Activated naive CD4-positive, alpha-beta T cell treated with anti-CD3 and anti-CD28 coated beads, Interleukin-2, amount 50 U/mL, for 72 hours (primary cell): ENCODE measurements at regions not wholly inside any gene's neighbourhood (a gene's known extent, or its start where the extent isn't known, plus 50 kb on each side); places are given as distances from the start of the nearest gene placed in this dataset.

Source experiments
- ATAC-seq, 2 donors: fragments of 150-1000 bp; cut with Tn5 transposase; 2 replicates each; pipeline ENCODE4 v1.10.0; 2021; ENCODE audit warnings: mild to moderate bottlenecking in 2 of 2, moderate library complexity in 2 of 2
- DNase-seq, 2 donors: peaks; one replicate each; pipeline ENCODE4 v3.0.0; 2021 to 2022; ENCODE audit warnings: low spot score in 2 of 2
- H3K27ac Mint-ChIP-seq, 2 donors: one replicate each; pipeline ENCODE4 v1.8.0; 2022; ENCODE audit warnings: mild to moderate bottlenecking in 2 of 2, mixed read lengths in 2 of 2
- H3K36me3 Mint-ChIP-seq, 2 donors: one replicate each; pipeline ENCODE4 v1.8.0; 2022; ENCODE audit warnings: mixed read lengths in 2 of 2
- H3K9me3 Mint-ChIP-seq, 2 donors: one replicate each; pipeline ENCODE4 v1.8.0; 2022; ENCODE audit warnings: mixed read lengths in 2 of 2

DNA sequence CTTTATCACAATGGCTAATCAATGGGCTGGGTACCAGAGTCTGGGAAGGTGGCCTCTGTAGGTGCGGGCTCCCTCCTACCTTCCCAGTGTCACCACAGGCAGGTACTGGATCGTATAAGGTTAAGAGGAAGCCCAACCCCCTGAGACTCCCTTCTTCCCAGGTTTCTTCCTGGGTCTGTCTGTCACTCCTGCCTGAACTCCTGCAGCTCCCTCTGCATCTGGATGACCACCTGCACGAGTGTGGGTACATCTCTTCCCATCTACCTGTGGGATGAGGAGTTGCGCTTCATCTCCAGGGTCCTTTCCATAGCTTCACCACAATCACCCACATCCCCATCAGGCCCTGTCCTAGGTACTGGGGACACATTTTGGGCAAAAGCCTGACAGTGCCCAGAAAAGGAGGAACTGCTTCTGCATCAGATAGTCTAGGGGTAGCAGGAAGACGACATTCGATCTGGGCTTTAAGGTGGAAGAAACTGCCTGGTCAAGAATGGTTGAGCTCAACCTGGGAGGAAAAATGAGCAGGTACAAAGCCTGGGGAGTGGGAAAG lies 112.2 kb upstream of the ALDH1B1 start:
- H3K27ac Mint-ChIP-seq: peak overlapping the region in 1 of 2 donors; percentile 37
- H3K36me3 Mint-ChIP-seq: no peaks in the 10 kb centered on the region
- no peak for DNase-seq
- ATAC-seq: no peak
- H3K9me3 Mint-ChIP-seq: no peaks in the 10 kb centered on the region

DNA sequence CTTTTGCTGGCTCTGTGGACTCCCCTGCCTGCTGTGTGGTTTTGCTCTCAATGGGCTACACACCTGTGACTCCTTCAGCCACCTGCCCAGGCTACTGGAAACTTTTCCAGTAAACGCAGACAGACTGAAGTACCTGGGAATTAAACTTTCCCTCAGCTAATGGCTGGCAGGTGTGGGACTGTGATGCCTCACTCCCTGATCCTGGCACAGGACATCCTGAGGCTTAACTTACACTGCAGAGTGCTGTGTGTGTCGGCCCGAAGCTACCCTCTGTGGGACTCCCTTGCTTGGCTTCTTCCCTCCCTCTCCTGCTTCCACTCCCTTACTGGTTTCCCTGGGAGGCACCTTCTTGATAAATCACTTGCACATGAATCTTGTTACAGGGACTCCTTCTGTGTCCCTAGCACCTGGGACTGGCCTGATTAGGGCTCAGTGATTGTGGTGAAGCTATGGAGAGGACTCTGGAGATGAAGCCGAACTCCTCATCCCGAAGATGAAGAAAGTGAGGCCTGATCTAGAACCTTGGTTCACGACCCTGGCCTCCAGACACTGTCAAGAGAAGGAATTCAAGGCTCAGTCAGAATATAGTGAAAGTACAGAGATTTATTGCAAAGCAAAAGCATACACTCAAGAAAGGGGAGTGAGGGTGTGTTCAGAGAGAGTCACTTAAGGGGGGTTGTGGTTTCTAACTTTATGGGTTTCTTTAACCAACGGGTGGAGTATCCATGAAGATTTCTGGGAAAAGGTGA lies 113.4 kb upstream of the ALDH1B1 start:
- peak in 1 of 2 donors; percentile 9 for ATAC-seq
- Mint-ChIP-seq H3K36me3 (no peaks in the 10 kb centered on the region), H3K27ac (no peak overlapping the region), H3K9me3 (no peaks in the 10 kb centered on the region)
- no peak for DNase-seq

DNA sequence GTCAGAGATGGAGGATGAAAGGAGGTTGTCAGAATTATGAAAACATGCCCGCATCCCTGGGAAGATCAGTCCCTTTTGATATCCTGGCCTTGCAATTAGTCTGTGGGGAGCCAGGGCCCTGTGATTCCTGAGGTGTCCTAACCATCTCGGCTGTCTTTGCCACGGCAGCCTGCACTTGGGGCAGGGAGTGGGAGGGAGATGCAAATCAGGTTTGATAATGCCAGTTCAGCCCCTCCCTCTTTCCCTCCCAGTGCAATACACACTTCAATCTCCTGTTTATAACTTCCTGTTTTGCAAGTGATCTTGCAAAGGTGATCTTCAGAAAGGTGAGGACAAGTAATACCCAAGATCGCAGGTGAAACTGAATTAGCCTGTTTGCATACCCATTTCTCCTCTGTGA lies 114.0 kb upstream of the ALDH1B1 start:
- H3K27ac Mint-ChIP-seq: peak overlapping the region in 1 of 2 donors; percentile 56
- DNase-seq (no peak), ATAC-seq (peak in 1 of 2 donors; percentile 14)
- H3K36me3 Mint-ChIP-seq: no peaks in the 10 kb centered on the region
- no peaks in the 10 kb centered on the region for H3K9me3 Mint-ChIP-seq

DNA sequence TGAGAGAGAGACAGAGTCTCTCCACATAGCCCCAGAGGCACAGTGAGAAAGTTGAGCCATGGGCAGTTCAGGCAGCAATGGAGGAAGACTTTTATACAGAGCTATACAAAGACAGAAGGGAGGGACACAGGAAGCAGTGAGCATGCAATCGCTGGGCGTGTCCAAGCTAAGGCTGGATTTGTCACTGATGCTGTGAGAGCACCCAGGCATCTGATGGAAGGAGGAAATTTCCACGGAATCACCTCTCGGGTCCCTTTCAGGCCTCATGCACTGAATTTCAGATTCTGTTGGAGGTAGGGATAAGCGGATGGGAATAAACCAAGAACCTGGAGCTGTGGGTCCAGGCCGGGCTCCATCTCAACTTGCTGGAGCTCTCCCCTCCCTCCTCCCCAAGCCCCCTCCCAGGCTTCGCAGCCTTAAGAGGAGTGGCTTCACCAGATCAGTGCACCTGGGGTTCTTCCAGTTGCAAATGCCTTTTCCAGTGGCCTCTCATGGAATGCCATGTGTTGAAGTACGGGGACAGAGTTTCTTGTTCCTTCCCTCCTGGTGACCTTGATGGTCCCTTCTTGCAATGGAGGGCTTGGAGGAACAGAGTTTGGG lies 114.8 kb upstream of the ALDH1B1 start:
- ATAC-seq (no peak), DNase-seq (no peak)
- H3K9me3 Mint-ChIP-seq: no peaks in the 10 kb centered on the region
- no peak overlapping the region for H3K27ac Mint-ChIP-seq
- H3K36me3 Mint-ChIP-seq: no peaks in the 10 kb centered on the region

DNA sequence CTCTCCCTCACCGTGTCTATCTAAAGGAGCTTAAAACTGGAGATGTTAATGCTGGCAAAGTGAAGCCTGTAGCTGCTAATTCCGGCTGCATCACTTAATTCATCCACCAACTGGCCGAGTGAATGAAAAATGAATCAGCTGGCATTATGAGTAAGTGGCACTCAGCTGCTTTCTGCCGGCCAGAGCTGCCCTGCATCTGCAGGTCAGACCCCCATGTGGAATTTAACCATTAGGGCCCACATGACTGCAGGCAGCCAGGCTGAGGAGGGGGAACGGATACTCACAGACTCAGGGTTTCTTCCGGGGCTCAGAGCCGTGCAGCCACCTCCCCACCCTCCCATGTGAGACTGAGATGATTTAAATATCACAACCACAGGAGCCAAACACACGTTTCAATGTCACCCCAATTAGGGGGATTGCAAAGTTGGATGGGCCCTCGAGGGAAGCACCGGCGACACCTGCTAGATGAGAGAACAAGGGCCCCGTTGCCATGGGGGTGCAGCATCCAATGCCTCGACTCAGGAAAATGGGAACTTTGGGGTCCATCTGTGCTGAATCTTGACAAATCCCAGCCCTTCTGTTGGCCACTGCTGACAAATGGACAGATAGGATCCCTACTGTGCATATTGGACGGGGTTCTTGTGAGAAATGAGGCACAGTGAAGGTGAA lies 115.6 kb upstream of the ALDH1B1 start:
- ATAC-seq: no peak
- Mint-ChIP-seq H3K27ac (no peak overlapping the region), H3K9me3 (no peaks in the 10 kb centered on the region), H3K36me3 (no peaks in the 10 kb centered on the region)
- no peak for DNase-seq

DNA sequence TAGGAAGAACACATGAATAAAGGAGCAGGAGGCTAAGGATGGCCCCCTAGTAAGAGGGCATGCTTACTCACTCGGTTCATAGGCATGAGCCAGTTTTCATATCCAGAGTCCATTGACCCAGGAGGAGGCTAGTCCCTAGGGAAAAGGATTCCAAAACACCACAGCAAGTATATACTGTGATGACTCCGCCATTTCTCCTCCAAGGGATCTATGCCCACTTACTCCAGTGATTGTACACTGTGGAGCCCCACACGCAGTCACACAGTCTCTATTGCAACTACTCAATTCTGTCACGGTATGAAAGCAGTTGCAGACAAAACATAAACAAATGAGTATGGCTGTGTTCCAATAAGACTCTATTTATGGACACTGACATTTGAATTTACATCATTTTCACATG lies 117.7 kb upstream of the ALDH1B1 start:
- Mint-ChIP-seq H3K9me3 (no peaks in the 10 kb centered on the region), H3K36me3 (no peaks in the 10 kb centered on the region), H3K27ac (no peak overlapping the region)
- ATAC-seq: no peak
- DNase-seq: no peak

DNA sequence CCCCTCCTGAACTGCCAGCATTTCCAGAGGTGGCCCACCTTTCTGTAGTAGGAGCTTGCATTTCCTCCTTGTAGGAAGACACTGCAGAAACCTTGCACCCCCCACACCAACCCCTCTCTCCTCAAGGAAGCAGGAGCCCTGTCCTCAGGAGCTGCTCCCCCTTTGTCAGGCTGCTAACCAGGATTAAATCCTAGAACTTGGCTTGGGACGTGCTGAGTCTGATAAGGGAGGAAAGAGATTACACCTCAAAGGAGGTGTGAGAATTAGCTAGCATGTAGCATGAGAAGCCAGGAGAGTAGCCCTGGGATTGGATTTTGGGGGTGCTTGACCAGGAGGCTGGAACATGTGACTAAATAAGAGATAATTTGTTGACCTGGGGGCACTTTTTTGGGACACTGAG lies 119.8 kb upstream of the ALDH1B1 start:
- DNase-seq (no peak), ATAC-seq (no peak)
- H3K27ac Mint-ChIP-seq: no peak overlapping the region
- no peaks in the 10 kb centered on the region for H3K9me3 Mint-ChIP-seq
- H3K36me3 Mint-ChIP-seq: no peaks in the 10 kb centered on the region

DNA sequence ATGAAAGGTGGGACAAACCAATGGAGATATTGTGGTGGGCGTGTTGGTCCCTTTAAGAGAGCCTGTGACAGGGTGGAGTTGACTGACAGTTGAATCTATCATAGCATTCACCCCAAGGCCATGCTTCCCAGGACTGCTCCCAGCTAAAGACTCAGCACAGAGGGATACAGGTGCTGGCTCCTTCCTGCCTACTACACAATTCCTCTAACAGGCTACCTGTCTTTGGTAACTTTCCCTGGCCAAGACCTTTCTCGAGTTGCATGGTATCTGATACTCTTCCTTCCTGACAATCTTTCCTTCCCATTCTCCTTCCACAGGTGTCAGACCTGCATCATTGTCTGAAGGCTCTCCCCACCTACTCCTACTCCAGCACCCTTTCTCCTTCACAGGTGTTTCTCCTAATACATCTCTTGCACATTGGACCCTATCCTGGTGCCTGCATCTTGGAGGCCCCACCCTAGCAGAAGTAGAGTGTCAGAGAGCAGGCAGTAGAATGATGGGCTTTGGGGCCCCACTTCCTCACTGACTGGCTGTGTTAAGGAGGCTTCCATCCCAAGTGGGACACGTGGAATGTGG lies 120.7 kb upstream of the ALDH1B1 start:
- peaks cover under 1 to 3% of the 10 kb centered on the region in 2 donors for H3K9me3 Mint-ChIP-seq
- no peak overlapping the region for H3K27ac Mint-ChIP-seq
- ATAC-seq: no peak
- DNase-seq: no peak
- peaks cover 0 to under 1% of the 10 kb centered on the region in 2 donors for H3K36me3 Mint-ChIP-seq

DNA sequence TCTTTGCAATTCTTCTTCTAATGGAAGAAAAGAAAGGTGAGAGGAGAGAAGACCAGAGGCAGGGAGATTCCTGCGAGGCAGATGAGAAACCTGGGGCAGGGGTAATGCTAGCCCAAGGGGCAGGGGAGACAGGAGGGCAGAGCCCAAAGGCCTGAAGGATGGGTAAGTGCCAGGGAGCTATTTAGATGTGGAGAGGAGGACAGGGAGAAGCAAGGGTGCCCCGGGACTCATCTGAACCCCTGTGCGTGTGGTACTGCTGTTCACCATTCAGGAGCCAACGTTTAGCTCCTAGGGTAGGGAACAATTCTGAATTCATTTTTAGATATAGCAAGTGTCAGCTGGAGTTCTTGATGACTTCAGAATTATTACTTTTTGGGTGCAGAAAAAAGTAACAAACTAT lies 122.7 kb upstream of the ALDH1B1 start:
- no peak overlapping the region for H3K27ac Mint-ChIP-seq
- peaks cover 10 to 15% of the 10 kb centered on the region in 2 donors for H3K9me3 Mint-ChIP-seq
- no peak for ATAC-seq
- no peak for DNase-seq
- H3K36me3 Mint-ChIP-seq: peaks cover 0 to 17% of the 10 kb centered on the region in 2 donors

DNA sequence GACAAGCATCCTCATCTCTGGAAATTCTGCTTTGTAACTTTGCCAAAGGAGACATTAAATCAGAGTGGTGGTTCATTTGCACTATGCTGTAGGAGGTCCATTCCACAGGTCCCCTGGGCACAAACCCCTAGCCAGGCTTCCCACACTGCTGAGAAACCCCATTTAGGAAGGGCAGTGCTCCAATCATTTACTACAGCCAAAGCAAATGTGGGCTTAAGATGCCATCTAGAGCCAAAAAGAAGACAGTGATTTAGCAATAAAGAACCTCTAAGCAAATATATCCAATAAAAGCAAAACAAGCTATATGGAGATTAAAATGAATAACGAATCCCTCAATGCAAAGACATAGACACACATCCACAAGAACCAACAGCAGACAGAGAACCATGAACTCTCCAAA lies 129.0 kb upstream of the ALDH1B1 start:
- H3K27ac Mint-ChIP-seq: no peak overlapping the region
- H3K36me3 Mint-ChIP-seq: peaks cover 11 to 34% of the 10 kb centered on the region in 2 donors
- H3K9me3 Mint-ChIP-seq: peaks cover 25 to 28% of the 10 kb centered on the region in 2 donors
- DNase-seq (no peak), ATAC-seq (no peak)

DNA sequence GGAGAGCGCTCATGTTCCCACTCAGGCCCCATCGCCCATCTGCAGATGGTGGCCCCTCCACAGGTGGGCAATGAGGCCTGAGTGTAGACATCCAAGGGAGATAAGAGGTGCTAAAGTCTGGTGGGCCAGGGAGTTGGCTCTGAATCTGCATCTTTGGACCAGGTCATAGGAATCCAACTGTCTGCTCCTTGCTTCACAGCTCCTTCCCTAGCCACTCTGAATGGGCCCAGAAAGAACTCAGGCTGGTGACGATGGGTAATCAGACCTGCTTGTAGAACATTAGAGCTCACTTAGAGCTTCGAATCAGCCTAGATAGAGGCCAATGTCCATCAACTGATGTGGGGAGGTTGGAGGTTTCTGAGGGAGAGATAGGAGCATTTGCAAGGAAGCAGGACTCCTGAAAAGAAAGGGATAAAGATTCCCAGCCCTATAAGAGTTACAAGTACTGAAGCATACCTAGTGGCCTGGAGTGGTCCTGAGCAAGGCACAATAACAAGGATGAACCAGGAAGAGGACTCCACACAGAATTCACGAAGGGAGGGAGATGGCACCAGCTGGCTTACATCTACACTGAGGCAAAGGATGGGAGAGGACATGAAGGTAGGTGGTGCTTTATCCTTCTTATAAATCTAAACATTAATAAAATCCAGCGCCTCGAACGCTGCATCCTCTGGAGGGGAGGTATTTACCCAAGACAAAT lies 132.8 kb upstream of the ALDH1B1 start:
- Mint-ChIP-seq H3K36me3 (peaks cover 11 to 16% of the 10 kb centered on the region in 2 donors), H3K27ac (no peak overlapping the region), H3K9me3 (peaks cover 12 to 15% of the 10 kb centered on the region in 2 donors)
- ATAC-seq (no peak), DNase-seq (no peak)

DNA sequence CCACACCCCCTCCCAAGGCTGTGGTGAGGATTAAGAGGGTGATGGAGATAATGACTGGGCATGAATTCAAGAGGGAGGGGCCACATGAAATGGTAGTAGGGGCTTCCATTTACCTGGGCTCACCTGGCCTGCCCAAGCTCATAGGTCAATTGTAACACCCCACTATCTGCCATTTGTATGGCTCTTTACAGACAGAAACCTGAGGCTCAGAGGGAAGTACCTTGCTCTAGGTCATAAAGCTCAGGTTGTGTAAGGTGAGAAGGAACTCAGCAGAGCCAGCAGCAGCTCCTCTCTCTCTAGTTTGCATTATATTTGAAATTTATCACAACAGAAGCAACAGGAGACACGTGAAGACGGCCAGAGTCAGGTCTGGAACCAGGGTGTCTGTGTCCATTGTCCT lies 133.4 kb upstream of the ALDH1B1 start:
- DNase-seq: no peak
- peaks cover 5 to 11% of the 10 kb centered on the region in 2 donors for H3K36me3 Mint-ChIP-seq
- H3K27ac Mint-ChIP-seq: no peak overlapping the region
- ATAC-seq: no peak
- H3K9me3 Mint-ChIP-seq: peaks cover 6 to 9% of the 10 kb centered on the region in 2 donors

DNA sequence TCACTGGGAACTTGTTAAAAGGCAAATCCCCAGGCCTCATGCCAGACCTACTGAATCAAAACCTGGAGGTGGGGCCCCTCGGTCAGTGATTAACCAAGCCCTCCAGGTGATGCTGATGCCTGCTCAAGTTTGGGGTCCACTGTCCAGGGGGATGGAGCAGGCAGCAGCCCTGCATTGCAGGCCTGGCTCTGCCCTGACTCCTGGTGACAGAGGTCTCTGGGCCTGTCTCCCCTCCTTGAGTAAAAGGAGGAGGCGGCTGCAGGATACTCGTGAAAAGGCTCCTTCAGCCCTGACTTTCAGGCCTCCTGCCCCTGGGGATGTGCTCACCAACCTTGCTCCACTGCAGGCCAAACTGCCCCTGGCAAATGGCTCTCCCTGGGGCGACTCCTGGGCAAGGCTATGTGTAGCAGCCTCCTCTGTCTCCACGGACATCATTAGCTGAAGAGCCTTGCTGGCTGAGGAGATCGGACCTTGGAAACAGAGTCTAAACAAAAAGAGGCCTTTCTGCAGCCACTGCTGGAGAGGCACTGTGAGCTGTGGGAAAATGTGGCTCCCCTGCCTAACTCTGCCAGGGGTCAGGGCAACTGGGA lies 134.8 kb upstream of the ALDH1B1 start:
- H3K27ac Mint-ChIP-seq: no peak overlapping the region
- H3K9me3 Mint-ChIP-seq: peaks cover 0 to 3% of the 10 kb centered on the region in 2 donors
- ATAC-seq: no peak
- peaks cover 0 to 4% of the 10 kb centered on the region in 2 donors for H3K36me3 Mint-ChIP-seq
- DNase-seq: no peak

DNA sequence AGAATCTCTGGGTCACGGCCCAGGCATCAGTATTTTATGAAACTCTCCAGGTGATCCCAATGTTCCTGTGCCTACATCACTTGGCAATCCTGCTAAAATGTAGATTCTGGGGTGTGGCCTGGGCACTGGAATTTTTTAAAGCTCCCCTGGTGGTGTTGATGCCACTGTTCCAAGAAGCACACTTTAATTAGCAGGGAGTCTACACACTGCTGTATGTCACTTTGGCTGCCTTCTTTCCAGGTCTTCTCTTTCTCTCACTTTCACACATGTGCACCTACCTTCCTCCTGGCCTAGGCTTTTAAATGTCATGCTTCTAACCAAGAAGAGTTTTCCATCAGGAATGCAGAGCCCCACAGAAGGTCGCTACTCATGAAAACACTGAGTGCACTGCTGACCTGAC lies 136.0 kb upstream of the ALDH1B1 start:
- peaks cover 0 to 4% of the 10 kb centered on the region in 2 donors for H3K36me3 Mint-ChIP-seq
- H3K27ac Mint-ChIP-seq: no peak overlapping the region
- ATAC-seq (no peak), DNase-seq (no peak)
- peaks cover 0 to 3% of the 10 kb centered on the region in 2 donors for H3K9me3 Mint-ChIP-seq

DNA sequence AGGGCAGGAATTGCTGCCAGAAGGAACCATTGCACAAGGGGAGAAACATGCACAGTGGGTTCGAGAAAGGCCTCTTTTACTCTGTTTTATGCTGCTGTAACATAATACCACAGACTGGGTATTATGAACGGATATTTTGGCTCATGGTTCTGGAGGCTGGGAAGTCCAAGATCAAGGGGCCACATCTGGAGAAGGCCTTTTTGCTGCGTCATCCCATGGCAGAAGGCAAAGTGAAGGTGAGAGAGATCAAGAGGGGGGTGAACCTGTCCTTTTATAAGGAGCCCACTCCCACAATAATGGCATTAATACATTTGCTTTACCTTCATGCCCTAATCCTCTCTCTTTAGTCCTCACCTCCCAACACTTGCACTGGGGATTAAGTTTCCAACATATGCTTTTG lies 136.9 kb upstream of the ALDH1B1 start:
- Mint-ChIP-seq H3K36me3 (peaks cover 0 to 4% of the 10 kb centered on the region in 2 donors), H3K27ac (no peak overlapping the region), H3K9me3 (peaks cover 0 to 3% of the 10 kb centered on the region in 2 donors)
- DNase-seq (no peak), ATAC-seq (no peak)

DNA sequence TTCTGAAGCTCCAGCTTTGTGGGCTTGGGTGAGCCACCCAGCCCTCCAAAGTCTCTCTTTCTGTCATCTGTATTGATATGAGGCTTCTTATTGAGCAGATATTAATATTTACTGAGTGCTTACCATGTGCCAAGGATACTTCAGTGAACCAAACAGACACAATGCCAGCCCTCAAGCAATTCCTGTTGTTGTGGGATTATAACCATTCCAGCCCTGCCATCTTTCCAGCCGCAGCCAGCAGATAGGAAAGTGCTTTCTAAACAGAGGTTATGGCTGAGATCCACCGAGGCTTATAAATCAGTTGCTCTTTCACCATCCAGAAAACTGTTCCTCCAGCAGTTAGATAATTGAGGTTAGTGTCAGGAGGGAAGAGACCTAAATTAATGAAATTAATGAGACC lies 137.7 kb upstream of the ALDH1B1 start:
- peaks cover 0 to 2% of the 10 kb centered on the region in 2 donors for H3K36me3 Mint-ChIP-seq

More for the DNA sequence above, 137.7 kb upstream of the ALDH1B1 start:
- Mint-ChIP-seq H3K9me3 (peaks cover 0 to 2% of the 10 kb centered on the region in 2 donors), H3K27ac (peak overlapping the region in 1 of 2 donors; percentile 31)
- ATAC-seq (no peak), DNase-seq (no peak)
